ENCODE measurements at regions not wholly inside any gene's neighbourhood (a gene's known extent, or its start where the extent isn't known, plus 50 kb on each side); places are given as distances from the start of the nearest gene placed in this dataset.
"Not testable (repeated sequence)": the region's sequence is repeated elsewhere in the genome, so short reads cannot be mapped to it uniquely, and the experiment has no call there.

- peak; percentile 43 for DNase-seq
Measured at GRCh38 chr11:33970984-33971466, 79.1 kb upstream of the LMO2 start.

GRCh38 chr11:33967451-33967850 lies 75.6 kb upstream of the LMO2 start:
- DNase-seq = no peak

- DNase-seq = no peak
Measured at GRCh38 chr11:33965032-33965431, 73.2 kb upstream of the LMO2 start.

- no peak for DNase-seq
Measured at GRCh38 chr11:33959855-33960400, 68.1 kb upstream of the LMO2 start.

GRCh38 chr11:33957304-33957917 lies 65.5 kb upstream of the LMO2 start:
- no peak for DNase-seq

GRCh38 chr11:33956611-33957010 lies 64.7 kb upstream of the LMO2 start:
- DNase-seq = no peak

- DNase-seq = no peak
Measured at GRCh38 chr11:33953289-33953688, 61.4 kb upstream of the LMO2 start.

- no peak for DNase-seq
Measured at GRCh38 chr11:33952805-33953204, 60.9 kb upstream of the LMO2 start.

- no peak for DNase-seq
Measured at GRCh38 chr11:33949252-33949913, 57.5 kb upstream of the LMO2 start.

GRCh38 chr11:33948494-33948893 lies 56.6 kb upstream of the LMO2 start:
- no peak for DNase-seq

GRCh38 chr11:33947918-33948317 lies 56.0 kb upstream of the LMO2 start:
- DNase-seq = not testable (repeated sequence)

GRCh38 chr11:33946930-33947329 lies 55.1 kb upstream of the LMO2 start:
- no peak for DNase-seq

- no peak for DNase-seq
Measured at GRCh38 chr11:33945481-33946268, 53.8 kb upstream of the LMO2 start.

GRCh38 chr11:33944693-33945424 lies 53.0 kb upstream of the LMO2 start:
- DNase-seq = no peak

- DNase-seq = no peak
Measured at GRCh38 chr11:33944345-33944692, 52.4 kb upstream of the LMO2 start.

- DNase-seq = no peak
Measured at GRCh38 chr11:33942954-33943353, 51.1 kb upstream of the LMO2 start.

GRCh38 chr11:33941637-33942160 lies 49.8 kb upstream of the LMO2 start:
- DNase-seq = no peak

Data from NCI-H2029 treated with DMSO at 0.1 percent for 48 hours (cell line).